Bronchial epithelial cell (primary cell): ENCODE measurements at regions not wholly inside any gene's neighbourhood (a gene's known extent, or its start where the extent isn't known, plus 50 kb on each side); places are given as distances from the start of the nearest gene placed in this dataset.

Experiments used
- DNase-seq: peaks from one replicate; pipeline ENCODE4 v3.0.0-alpha.2; 2010; ENCODE audit warnings: low read depth
- FAIRE-seq: peaks from 2 replicates; lab custom pipeline; 2011; peaks lifted over from hg19 to GRCh38; lab: Jason Lieb, UNC
- H3K27me3 ChIP-seq: 2 replicates; pipeline ENCODE4 v1.5.1; 2011; ENCODE audit warnings: low read length; ENCODE audit not compliant: control insufficient read depth, insufficient read depth
- H3K36me3 ChIP-seq: 2 replicates; pipeline ENCODE4 v1.5.1; 2011; ENCODE audit warnings: low read length; ENCODE audit not compliant: control insufficient read depth, insufficient read depth
- H3K4me3 ChIP-seq: 2 replicates; pipeline ENCODE4 v1.5.1; 2011; ENCODE audit warnings: mild to moderate bottlenecking, low read depth, low read length, control low read depth
- CTCF ChIP-seq: IDR thresholded peaks from 2 replicates; pipeline ENCODE4 v1.5.1; 2011; ENCODE audit warnings: mild to moderate bottlenecking, moderate library complexity, low read length, control low read depth, inconsistent platforms; ENCODE audit not compliant: insufficient read depth, severe bottlenecking

GRCh38 chr5:103364074-103364473, 105.5 kb downstream of the MACIR start:
- Histone ChIP-seq H3K36me3 (no peaks in the 10 kb centered on the region), H3K27me3 (no peaks in the 10 kb centered on the region), H3K4me3 (no peak overlapping the region)
- TF ChIP-seq CTCF = no peak
- DNase-seq = peak; percentile 48
- no peak for FAIRE-seq

DNA sequence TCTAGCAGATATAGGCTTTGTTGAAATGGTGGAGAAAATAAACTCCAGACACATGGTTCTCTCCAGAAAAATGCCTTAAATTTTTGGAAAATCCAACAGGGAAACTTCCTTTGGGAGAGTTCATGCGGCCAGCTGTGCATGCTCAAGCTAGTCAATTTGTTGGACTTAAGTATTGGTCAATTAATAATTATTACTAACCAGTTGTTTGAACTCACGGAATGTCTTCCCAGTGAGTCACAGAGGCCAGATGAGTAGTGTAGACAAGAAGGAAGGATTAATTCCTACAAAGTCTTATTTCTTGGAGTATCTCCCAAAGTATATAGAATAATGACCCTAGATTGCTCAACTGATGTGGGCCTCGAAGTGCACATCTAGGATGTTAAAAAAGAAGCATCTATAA, 103.6 kb downstream of the MACIR start:
- H3K4me3 ChIP-seq = no peak overlapping the region
- TF ChIP-seq CTCF = no peak
- no peaks in the 10 kb centered on the region for H3K27me3 ChIP-seq
- peak; percentile 55 for DNase-seq
- H3K36me3 ChIP-seq = no peaks in the 10 kb centered on the region
- no peak for FAIRE-seq

- no peak for DNase-seq
- Histone ChIP-seq H3K36me3 (no peaks in the 10 kb centered on the region), H3K27me3 (no peaks in the 10 kb centered on the region), H3K4me3 (no peak overlapping the region)
- no peak for FAIRE-seq
- TF ChIP-seq CTCF = no peak
Observed at GRCh38 chr5:103360475-103360874, 101.9 kb downstream of the MACIR start.

DNA sequence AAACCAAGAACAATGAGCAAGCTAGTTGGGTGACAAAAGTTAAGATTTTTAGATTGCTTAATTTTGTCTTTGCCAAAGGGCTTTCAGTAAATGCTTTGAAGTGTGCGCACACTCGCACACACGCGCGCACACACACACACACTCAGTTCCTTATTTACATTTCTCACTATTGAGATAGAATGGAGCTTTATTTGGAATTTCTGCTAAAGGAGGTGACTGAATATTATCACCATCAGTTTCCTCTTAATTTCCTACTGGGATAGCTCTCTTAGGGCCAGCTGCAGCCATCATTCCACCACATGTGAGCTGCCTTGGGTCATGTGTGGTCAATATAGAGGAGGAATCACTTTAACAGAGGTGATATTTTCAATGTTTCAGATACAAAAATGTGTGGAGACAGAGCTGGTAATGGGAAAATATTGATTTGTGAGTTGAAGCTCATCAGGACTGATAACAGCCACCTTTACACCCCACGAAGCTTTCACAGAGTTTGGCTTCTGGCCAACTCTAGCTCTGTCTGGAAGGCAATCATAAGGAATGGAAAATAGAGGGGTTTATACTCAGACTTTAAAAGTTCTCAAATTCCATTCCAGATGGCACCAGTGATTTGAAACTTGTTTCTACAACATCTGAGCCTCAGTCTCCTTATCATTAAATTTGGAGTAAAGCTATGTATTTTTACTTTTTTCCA, 99.9 kb downstream of the MACIR start:
- Histone ChIP-seq H3K4me3 (no peak overlapping the region), H3K36me3 (no peaks in the 10 kb centered on the region), H3K27me3 (no peaks in the 10 kb centered on the region)
- DNase-seq (no peak), FAIRE-seq (no peak)
- TF ChIP-seq CTCF = no peak

DNA sequence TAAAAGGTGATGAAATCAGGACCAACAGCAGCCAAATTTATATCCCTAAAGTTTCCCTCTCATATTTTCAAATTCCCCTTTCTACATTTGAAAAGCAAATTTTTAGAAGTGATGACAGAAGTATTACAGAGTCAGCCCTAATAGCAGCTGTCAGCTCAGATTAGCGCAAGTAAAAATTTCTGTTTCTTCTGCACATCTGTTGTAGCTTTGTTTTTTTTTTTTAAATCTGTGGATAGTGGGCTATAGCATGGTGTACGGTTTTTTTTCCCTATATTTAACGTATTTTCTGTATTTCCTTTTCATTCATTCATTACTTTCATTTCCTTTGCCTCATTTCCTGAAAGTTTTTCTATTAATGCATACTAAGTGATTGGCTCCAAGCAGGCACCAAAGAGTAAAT, 99.1 kb downstream of the MACIR start:
- TF ChIP-seq CTCF = no peak
- Histone ChIP-seq H3K36me3 (no peaks in the 10 kb centered on the region), H3K4me3 (no peak overlapping the region), H3K27me3 (no peaks in the 10 kb centered on the region)
- no peak for FAIRE-seq
- DNase-seq = no peak

DNA sequence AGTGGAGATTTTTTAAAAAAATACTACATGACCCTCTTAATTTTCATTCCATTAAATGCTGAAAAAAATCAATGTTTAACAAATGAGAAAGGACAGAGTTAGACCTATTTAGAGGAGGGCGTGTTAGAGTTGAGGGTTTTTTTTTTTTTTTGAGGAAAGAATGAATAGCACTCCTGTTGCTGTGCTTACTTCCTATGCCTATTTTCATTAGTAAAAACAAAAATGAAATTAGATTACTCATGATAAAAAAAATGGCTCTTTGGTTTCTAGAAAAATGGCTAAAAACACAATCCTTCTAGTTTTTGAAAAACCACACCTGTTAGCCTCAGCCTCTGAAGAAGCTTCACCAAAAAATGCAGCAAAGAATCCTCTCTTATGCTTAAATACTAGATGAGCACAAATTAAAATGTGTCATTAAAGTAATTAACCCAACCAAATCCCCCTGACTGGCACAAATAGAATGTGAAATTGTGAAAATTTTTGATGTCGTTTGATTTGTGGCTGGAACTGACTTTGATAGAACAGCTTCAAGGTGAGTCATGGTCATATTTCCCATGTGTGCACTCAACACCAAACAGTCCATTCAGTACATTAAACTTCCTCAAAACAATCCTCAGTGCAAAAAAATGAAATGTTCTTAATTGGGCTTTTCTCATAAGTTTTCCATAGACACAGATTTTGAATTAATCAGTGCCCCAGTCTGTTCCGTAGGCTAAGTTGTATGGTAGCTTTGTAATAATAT, 98.0 kb downstream of the MACIR start:
- Histone ChIP-seq H3K4me3 (no peak overlapping the region), H3K36me3 (no peaks in the 10 kb centered on the region), H3K27me3 (no peaks in the 10 kb centered on the region)
- FAIRE-seq (no peak), DNase-seq (no peak)
- TF ChIP-seq CTCF = no peak
